Osteocyte (in vitro differentiated cells): ENCODE measurements at regions not wholly inside any gene's neighbourhood (a gene's known extent, or its start where the extent isn't known, plus 50 kb on each side); places are given as distances from the start of the nearest gene placed in this dataset.

Source experiments
- DNase-seq: peaks from one replicate; pipeline ENCODE4 v3.0.0; 2021; ENCODE audit warnings: mixed read lengths; ENCODE audit not compliant: unreplicated experiment; ENCODE audit errors: extremely low spot score
- H3K27ac Mint-ChIP-seq: one replicate; pipeline ENCODE4 v1.8.0; 2021; ENCODE audit warnings: mild to moderate bottlenecking, mixed read lengths; ENCODE audit not compliant: unreplicated experiment
- H3K27me3 Mint-ChIP-seq: one replicate; pipeline ENCODE4 v1.8.0; 2021; ENCODE audit warnings: mixed read lengths; ENCODE audit not compliant: unreplicated experiment
- H3K36me3 Mint-ChIP-seq: one replicate; pipeline ENCODE4 v1.8.0; 2021; ENCODE audit warnings: mixed read lengths; ENCODE audit not compliant: unreplicated experiment
- H3K4me1 Mint-ChIP-seq: one replicate; pipeline ENCODE4 v1.8.0; 2021; ENCODE audit warnings: mixed read lengths; ENCODE audit not compliant: unreplicated experiment
- H3K4me3 Mint-ChIP-seq: one replicate; pipeline ENCODE4 v1.8.0; 2021; ENCODE audit warnings: mild to moderate bottlenecking, moderate library complexity, mixed read lengths; ENCODE audit not compliant: unreplicated experiment
- H3K9me3 Mint-ChIP-seq: one replicate; pipeline ENCODE4 v1.8.0; 2021; ENCODE audit warnings: mixed read lengths; ENCODE audit not compliant: unreplicated experiment
- TF ChIP-seq, protein P1 (sequence below): fragments of 200-600 bp; sonication (generic); IDR thresholded peaks from 2 replicates; pipeline ENCODE4 v1.5.0; 2021; ENCODE audit warnings: antibody characterized with exemption, mild to moderate bottlenecking, moderate library complexity

DNA sequence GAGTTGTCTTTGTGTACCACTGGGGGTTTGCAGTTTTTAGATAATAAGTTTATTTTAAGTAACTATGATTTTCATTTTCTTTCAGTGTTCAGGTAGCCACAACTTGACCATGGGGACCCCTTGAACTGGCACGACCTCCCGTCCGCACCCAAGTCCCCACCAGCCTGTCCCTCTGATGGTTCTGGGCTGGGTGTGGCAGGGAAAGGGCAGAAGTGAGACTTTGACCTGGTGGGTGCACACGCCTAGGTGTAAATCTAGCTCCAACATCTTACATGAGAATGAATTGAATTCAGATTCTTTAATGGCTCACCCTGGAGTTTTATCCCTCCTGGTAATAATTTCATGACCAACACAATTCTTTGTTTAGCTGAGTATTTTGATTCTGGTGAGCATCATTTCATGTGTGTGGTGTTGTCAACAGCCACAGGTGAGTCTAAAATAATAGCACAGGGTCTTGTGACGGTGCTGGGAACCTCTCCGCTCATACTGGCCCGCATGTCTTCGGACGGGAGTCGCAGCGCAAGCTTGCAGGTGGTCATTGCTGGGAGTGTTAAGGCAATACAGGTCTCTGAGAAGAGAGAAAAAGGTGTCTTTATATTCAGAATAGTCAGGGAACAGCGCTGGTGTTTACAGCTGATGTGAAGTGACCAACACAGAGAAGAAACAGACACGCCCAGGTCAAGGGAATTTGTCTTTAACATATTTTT, 50.8 kb upstream of the POFUT2 start:
- DNase-seq = no peak
- Mint-ChIP-seq H3K4me3 (no peak overlapping the region), H3K27me3 (no peaks in the 10 kb centered on the region), H3K4me1 (peaks cover 32% of the 10 kb centered on the region), H3K27ac (no peak overlapping the region), H3K36me3 (no peaks in the 10 kb centered on the region), H3K9me3 (no peaks in the 10 kb centered on the region)
- TF ChIP-seq, protein P1, sequence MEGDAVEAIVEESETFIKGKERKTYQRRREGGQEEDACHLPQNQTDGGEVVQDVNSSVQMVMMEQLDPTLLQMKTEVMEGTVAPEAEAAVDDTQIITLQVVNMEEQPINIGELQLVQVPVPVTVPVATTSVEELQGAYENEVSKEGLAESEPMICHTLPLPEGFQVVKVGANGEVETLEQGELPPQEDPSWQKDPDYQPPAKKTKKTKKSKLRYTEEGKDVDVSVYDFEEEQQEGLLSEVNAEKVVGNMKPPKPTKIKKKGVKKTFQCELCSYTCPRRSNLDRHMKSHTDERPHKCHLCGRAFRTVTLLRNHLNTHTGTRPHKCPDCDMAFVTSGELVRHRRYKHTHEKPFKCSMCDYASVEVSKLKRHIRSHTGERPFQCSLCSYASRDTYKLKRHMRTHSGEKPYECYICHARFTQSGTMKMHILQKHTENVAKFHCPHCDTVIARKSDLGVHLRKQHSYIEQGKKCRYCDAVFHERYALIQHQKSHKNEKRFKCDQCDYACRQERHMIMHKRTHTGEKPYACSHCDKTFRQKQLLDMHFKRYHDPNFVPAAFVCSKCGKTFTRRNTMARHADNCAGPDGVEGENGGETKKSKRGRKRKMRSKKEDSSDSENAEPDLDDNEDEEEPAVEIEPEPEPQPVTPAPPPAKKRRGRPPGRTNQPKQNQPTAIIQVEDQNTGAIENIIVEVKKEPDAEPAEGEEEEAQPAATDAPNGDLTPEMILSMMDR = no peak

DNA sequence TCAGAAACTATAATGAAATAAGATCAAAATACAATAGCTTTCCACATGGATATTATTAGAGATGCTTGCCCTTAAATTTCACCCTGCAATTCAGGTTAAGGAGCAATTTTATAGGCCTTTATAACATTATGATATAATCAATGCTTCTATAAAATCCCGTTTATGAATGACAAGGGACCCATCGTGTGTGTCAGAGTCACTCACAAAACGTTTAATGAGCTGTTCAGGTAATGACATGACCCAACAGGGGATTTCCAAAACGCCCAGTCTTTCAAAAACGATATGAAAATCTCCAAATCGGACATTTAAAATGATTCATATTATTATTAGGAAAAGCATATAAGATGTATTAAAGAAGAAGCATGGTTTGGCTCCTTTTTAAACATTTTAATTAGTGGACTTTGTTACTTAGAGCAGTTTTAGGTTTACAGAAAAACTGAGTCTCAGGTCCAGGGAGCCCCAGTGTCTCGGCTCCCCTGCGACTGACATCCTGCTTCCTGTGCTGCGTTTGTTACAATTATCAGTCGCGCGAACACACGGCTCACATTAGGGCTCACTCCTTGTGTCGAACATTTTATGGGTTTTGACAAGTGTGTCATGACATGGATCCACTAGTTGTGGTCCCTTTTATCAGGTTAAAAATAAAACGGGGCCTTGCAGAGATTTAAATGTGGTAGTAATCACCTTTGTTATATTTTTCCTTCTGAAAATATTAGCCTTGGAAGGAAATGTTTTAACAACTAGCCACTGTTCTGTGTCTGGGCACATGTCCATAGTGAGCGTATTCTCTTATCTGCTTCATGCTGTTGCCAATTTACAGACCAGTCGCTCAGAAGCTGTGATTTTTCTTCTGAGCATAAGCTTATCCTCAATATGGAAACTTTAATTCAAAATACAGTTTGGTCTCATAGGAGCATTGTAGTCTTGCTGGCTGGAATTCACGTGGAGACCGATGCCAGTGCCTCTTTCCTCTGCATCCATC, 52.0 kb upstream of the POFUT2 start:
- Mint-ChIP-seq H3K27ac (no peak overlapping the region), H3K27me3 (no peaks in the 10 kb centered on the region), H3K36me3 (no peaks in the 10 kb centered on the region), H3K9me3 (no peaks in the 10 kb centered on the region), H3K4me1 (peaks cover 19% of the 10 kb centered on the region), H3K4me3 (no peak overlapping the region)
- no peak for DNase-seq
- TF ChIP-seq, protein P1 = no peak

DNA sequence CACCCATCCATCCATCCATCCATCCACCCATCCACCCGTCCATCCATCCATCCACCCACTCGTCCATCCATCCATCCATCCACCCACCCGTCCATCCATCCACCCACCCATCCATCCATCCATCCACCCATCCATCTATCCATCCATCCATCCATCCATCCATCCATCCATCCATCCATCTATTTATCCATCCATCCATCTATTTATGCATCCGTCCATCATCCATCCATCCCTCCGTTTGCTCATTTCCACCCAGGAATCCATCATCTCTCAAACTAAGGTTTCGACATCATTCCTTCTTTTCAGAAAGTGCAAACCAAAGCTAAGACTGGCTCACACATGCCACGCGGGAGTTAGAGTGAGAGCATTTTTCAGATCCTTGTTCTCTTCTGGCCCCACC, 52.8 kb upstream of the POFUT2 start:
- TF ChIP-seq, protein P1 = no peak
- H3K4me3 Mint-ChIP-seq = no peak overlapping the region
- H3K9me3 Mint-ChIP-seq = no peaks in the 10 kb centered on the region
- no peak overlapping the region for H3K27ac Mint-ChIP-seq
- peaks cover 19% of the 10 kb centered on the region for H3K4me1 Mint-ChIP-seq
- no peaks in the 10 kb centered on the region for H3K36me3 Mint-ChIP-seq
- no peaks in the 10 kb centered on the region for H3K27me3 Mint-ChIP-seq
- no peak for DNase-seq

DNA sequence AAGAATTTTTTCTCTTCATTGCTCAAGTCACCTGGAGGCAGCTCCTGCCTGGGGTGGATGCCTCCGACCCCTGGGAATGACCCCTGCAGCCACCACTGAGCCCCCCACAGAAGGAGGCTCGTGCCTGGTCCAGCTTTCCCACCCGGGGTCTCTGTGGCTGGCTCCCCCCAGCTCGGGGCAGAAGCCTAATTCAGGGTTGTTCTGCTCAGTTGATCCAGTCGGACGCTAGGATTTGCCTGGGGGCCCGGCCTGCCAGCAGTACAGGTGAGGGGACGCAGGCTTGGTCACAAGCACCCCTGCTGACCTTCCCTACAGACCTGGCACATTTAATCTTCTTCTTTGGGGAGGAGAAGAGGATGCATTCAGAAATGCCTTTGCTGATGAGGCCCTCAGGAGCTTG, 53.6 kb upstream of the POFUT2 start:
- Mint-ChIP-seq H3K36me3 (no peaks in the 10 kb centered on the region), H3K4me1 (peaks cover 19% of the 10 kb centered on the region), H3K27ac (no peak overlapping the region), H3K9me3 (no peaks in the 10 kb centered on the region), H3K27me3 (no peaks in the 10 kb centered on the region), H3K4me3 (no peak overlapping the region)
- no peak for DNase-seq
- TF ChIP-seq, protein P1 = no peak

DNA sequence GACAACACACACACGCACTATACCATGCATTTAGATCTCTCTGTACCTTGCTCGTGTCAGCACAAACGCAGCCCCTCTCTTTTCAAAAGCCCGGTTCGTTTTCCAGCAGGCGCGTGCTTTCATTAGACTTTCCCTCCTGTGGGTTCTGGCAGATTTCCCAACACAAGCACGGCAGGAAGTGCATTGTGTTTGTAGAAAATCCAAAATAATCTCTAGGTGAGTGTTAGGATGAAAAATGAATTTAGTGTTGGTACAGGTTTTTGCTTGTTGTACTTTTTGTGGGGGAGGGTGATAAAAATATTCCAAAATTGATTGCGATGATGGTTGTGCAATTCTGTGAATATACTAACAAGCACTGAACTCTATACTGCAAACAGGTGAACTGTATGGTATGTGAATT, 54.1 kb upstream of the POFUT2 start:
- peaks cover 14% of the 10 kb centered on the region for H3K4me1 Mint-ChIP-seq
- no peak overlapping the region for H3K4me3 Mint-ChIP-seq
- H3K27ac Mint-ChIP-seq = peak overlapping the region; percentile 60
- TF ChIP-seq, protein P1 = no peak
- DNase-seq = no peak
- H3K27me3 Mint-ChIP-seq = no peaks in the 10 kb centered on the region
- no peaks in the 10 kb centered on the region for H3K9me3 Mint-ChIP-seq
- no peaks in the 10 kb centered on the region for H3K36me3 Mint-ChIP-seq
